ENCODE measurements at regions not wholly inside any gene's neighbourhood (a gene's known extent, or its start where the extent isn't known, plus 50 kb on each side); places are given as distances from the start of the nearest gene placed in this dataset.

DNA sequence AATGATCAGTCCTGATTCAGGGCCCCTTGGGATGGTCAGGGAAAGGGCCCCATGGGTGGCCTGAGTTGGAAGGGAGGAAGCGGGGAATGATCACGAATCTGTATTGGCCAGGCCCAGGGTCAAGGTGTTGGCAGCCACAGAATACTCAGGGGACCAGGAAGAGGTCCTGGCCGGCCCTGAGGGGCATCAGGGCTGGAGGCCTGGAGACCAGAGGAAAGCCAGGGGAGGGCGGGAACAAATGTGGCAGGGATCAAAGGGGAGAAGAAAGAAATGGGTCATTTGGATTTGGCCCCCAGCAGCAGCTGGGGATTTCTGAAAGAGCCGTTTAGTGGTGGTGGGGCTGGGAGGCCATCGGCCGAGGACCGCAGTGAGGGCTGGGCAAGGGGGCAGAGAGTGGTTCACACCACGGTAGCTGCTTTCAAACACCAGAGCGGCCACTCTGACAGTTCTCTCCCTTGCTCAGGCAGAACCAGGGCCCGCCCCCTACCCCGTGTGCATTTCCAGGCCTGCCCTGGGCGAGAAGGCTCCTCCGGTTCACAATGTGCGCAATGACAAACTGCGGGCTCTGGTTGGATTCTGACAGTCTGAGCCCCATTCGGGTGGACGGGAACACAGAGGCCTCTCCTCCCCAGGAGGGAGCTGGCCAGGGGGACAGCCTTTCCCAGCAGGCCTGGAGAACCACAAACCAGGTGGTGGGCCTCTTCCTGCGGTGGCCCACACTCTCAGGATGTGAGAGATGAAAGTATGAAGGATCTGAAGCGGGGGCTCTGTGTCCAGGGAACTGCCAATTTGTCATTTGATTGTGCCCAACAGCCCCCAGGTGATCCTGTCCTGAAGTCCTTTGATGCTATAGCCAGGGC is 220.3 kb upstream of the IER5L start:
- DNase-seq: no peak

DNA sequence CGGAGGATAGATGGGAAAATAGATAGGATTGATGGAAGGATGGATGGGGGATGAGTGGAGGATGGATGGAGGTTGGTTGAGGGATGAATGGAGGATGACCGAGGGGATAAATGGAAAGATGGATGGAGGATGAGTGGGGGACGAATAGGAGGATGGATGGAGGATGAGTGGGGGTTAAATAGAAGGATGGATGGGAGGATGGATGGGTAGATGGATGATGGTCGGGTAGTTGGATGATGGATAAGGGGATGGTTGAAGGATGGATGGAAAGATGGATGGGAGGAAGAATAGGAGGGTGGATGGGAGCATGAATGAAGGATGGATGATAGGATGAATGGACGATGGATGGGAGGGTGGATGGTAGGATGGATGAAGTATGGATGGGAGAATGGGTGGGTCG is 219.3 kb upstream of the IER5L start:
- no peak for DNase-seq

DNA sequence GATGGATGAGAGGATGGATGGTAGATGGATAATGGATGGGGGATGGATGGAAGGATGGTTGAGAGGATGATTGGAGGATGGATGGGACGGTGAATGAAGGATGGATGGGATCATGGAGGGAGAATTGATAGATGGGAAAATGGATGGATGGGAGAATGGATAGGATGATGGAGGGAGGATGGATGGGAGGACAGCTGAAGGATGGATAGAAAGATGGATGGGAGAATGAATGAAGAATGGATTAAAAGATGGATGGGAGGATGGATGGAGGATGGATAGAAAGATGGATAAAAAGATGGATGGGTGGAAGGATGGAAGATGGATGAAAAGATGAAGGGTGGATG is 218.3 kb upstream of the IER5L start:
- no peak for DNase-seq

DNA sequence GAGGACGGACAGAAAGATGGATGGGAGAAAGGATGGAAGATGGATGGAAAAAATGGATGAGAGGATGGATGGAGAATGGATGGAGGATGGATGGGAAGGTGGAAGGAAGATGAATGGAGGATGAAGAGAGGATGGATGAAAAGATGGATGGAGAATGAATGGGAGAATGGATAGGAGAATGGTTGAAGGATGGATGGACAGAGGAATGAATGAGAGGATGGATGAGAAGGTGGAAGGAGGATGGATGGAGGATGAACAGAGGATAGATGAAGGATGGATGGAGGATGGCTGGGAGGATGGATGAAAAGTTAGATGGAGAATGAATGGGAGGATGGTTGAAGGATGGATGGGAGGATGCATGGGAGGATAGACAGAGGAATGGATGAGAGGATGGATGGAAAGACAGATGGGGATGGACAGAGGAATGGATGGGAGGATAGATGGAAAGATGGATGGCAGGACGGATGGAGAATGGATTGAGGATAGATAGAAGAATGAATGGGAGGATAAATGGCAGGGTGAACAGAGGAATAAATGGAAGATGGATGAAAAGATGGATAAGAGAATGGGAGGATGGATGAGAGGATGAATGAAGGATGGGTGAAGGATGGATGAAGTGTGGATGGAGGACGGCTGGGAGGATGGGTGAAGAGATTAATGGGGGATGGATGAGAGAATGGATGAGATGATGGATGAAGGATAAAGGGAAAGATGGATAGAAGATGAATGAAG is 217.7 kb upstream of the IER5L start:
- no peak for DNase-seq

DNA sequence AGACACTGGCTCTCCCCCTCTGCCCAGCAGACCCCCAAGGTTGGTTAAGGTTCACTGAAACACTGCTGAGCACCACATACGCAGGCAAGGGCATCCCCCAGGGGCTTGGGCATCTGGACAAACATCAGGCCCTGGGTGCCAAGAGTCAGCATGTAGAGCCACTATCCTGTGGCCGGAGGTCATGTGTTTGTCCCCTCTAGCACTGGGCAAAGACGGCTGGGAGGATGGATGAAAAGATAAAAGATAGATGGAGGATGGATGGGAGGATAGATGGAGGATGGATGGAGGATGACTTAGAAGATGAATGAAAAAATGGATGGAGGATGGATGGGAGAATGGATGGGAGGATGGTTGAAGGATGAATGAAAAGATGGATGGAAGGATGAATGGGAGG is 216.8 kb upstream of the IER5L start:
- DNase-seq: no peak

DNA sequence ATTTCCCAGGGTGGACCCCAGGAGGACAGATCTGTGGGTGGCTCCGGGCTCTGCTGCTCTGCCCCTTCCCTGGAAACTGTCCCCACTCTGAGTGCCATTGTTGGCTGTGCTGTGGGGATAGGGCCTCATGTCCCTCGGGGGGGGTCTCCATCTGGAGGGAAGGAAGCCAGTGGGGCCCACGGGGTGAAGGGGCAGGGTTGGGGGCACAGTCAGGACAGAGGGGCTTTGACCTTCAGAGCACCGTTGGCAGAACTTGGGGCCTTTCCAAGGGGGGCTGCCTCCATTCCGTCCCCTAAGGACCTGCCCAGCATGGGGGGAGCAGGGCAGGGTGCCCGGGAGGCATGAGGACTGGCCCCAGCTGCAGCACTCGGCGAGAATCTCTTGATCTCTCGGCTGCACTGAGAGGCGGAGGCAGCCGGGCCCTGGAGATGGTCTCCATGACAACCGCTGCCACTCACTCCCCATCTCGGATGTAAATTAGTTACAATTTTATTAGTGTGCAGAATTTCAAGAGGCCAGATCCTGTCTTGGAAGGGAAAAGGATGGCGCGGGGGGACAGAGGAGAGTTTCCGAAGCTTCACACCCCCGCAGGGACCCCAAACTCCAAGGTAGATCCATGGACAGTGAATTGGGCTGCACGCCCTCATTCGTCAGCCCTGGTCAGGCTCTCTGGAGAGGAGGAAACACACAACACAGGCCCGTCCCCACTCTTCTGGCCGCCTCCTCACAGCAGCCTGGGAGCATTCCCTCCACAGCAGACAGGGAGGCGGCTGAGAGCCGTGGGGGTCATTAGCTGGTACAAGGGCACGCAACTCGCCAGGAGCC is 216.2 kb upstream of the IER5L start:
- DNase-seq: peak; percentile 82

DNA sequence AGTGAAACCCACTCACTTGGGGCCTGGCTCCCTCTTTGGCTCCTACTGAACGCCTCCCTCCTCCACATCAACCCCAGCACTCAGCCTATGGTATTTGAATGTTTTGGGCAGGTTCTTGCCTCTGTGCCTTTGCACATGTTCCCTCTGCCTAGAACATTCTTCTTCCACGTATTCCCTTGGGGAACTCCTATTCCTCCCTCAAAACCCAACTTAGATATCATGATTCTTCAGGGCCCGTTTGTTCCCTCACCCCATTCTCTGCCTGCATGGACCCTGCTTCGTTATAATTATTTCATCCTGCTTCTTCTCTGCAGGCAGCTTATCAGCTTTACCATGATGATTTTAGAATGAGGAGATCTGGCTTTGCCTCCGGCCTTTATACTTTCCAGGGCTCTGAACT is 215.0 kb upstream of the IER5L start:
- DNase-seq: no peak

DNA sequence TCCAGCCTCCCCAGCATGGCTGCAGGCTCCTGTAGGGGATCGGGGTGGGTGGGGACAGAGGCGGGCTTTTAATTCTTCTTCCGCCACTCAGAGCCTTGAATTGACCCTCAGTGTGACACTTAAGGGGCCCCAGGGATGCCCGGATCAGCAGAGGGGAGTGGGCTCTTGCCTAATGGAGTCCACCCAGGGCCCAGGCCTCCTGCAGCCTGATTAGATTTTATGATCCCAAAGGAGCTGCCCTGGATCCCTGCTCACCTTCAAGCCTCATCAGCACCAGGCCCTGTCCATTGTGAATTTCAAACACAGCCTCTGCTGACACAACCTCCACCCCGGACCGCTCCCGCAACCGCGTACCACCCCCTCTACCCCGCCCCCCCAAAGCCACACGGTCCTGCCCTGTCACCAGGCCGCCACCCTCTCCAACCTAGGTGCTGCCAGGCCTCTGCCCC is 214.1 kb upstream of the IER5L start:
- DNase-seq: no peak

DNA sequence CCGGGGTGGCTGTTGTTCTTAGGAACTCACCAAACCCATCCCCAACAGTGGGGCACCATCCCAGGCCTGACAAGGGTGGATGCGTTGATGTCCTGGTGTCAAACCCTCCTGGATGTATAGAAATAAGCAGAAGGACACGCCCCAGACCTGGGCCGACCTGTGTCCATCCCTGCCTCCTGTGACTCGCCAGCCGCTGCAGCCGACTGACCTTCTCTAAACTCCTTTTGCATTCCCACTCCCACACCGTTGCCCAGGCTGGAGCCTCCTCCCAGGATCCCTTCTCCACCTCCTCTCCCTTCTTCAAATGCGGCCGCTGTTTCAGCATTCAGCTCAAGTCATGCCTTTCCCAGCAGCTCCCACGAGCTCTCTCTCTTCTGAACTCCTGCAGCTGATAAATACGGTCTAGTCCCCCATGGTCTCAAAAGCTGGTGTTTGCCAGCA is 213.2 kb upstream of the IER5L start:
- peak; percentile 34 for DNase-seq

DNA sequence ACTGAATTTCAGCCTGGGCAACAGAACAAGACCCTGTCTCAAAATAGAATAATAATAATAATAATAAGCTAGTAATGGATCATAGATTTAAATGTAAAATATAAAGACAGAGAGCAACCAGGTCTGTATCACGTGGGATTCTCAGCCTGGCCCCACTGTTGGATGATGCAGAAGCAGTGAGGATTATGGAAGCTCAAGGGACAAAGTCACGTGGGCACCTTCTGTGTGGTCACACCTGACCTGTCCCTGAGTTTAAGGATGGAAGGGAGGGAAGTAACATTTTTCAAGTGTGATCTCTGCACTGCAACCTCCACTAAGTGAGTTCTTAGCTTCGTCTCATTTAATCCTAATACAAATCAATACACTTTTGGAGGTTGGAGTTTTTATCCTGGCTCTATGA is 212.5 kb upstream of the IER5L start:
- no peak for DNase-seq

DNA sequence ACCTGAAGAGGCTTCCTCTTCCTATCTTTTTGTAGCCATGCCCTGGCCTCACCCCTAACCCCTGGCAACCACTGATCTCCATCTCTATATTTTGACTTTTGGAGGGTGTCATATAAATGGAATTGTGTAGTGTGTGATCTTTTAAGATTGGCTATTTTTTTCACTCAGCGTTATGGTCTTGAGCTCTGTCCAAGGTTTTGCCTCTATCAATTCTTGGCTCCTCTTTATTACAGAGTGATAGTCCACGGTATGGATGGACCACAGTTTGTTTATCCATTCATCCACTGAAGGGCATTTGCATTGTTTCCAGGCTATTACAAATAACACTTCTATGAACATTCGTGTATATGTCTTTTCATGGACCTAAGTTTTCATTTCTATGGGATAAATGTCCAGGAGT is 209.8 kb upstream of the IER5L start:
- DNase-seq: no peak

DNA sequence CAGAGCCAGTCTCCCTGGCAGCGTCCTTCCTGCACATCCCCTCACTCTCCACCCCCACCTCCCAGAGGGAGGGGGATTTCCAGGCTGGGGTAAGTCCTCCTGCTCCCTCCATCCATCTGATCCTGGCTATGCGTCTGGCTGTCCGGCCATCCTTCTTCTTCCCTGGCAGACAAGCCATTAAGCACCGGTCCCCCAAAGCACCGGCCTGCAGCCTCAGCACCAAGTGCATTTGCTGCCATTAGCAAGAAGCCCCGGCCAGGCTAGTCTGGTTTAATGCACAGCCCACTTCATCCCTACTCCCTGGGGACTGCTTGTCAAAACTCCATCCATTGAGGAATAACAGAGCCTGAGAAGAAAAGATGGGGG is 208.7 kb upstream of the IER5L start:
- peak; percentile 59 for DNase-seq

DNA sequence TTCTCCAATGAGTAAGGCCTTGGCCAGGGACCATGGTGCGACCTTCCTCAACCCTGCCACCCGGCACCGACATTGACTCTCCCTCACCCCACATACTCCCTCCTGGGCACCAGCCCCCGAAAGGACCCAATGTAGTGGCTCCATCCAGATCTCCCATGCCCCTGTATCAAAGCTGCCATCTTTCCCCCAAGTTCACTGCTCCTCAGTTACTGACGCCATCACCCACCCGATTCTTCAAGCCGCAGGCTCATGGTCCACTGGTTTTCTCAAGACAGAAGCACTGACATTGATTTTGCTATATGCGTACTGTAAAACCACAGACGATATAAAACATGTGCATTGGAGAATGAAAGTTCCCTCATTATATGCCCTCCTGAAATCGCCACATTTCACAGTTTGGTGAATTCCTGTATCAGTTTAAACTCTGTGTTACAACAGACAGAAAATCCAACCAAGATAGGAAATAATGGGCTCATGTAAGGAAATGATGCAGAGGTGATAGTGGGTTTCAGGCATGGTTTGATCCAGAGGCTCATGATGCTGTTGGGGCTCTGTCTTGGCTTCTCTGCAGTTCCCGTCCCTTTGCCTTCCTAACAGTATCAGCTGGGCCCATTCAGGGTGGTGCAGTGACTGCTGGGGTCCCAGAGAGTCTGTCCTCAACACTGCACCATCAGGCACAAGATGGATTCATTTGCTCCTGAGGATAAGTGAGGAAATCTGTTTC is 207.3 kb upstream of the IER5L start:
- no peak for DNase-seq

DNA sequence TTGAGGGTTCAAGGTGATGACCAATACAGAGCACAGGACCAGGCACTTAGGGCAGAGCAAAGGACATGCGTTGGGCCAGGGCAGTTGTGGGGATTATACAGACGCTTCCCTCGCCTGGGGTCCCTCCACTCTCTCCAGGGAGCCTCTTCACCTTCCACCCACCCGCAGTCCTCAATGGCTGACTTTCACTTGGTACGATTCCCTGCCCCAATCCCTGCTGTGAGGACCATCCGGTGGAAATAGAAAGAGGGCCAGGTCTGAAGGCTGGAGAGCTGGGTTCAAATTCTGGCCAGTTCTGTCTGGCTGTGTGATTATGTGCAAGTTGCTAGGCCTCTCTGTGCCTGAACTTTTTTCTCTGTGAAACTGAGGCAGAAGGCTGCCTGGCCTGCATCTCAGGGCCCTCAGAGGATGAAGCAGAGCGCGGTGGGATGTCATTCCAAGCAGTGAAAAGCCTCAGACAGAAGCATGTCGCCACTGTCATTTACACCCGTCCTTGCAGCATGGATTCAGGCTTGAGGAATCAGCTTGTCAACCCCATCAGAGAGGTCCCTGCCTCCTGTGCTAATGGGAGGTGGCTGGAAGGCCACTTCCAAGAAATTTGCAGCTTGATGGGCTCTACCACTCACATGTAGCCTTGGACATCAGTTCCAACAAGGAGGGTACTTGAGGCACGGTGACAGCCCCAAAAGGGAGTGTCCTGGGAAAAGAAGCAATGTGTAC is 206.6 kb upstream of the IER5L start:
- DNase-seq: no peak

DNA sequence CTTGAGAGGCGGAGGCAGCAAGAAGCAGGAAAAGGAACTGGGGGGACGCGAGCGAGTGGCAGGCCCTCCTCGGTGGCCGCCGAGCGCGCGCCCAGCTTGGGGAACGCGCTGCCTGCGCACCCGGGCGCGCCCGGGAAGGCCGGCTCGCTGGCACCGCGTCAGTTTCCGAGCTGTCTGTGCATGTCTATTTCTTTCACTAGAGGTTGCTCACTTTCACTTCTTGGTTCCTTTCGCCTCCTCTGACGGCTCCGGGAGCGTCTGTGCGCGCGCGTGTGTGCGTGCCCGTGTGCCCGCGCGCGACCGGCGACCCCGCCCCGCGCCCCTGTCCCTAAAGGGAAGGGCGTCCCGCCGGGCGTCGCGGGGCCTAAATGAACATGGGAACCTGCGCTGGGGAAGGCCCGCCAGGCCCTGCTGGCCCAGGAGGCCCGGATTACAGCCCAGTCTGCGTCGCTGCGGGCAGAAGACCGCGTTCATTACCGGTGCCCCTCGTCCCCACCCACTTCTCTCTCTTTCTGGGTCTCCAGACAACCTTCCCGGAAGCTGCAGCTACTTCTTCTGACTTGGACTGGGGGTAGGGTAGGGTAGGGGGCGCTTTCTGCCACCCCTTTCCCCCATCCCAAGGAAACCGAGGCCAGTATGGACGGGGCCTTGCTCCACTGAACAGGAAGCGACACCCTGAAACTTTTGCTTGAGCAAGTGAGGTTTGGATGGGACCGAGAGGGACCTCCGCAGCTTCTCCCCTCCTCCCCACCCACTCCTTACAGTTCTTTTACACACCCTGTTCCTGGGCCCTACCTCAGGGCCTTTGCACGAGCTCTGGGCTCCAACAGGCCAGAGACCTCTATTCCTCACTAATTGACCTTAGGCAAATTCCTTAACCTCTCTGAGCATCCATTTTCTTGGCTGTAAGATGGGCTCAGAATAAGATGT is 205.8 kb upstream of the IER5L start:
- peak; percentile 88 for DNase-seq

DNA sequence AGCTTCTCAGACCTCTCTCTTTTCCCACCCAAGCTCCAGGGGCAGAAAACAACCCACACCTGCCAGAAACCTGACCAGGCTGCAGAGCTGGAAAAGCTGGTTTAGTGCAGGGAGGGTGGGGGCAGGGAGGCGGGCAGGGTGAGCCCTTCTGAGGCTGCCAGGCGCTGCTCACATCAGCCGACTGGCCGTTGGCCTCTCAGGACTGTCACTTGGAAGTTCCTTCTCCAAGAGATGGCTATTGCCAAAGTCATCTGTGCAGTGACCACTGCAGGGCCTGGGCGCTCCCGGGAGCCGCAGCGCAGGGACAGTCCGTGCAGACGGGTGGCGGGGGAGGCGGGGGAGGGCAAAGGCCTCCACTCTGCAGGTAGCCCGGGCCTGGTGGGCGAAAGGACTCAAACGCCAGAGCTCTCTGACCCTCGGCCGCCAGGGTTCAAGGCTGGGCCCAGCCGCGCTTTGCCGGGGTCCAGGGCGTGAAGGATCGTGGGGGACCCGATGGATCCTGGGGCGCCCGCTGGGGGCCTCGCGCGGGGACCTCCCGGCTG is 205.0 kb upstream of the IER5L start:
- DNase-seq: no peak

DNA sequence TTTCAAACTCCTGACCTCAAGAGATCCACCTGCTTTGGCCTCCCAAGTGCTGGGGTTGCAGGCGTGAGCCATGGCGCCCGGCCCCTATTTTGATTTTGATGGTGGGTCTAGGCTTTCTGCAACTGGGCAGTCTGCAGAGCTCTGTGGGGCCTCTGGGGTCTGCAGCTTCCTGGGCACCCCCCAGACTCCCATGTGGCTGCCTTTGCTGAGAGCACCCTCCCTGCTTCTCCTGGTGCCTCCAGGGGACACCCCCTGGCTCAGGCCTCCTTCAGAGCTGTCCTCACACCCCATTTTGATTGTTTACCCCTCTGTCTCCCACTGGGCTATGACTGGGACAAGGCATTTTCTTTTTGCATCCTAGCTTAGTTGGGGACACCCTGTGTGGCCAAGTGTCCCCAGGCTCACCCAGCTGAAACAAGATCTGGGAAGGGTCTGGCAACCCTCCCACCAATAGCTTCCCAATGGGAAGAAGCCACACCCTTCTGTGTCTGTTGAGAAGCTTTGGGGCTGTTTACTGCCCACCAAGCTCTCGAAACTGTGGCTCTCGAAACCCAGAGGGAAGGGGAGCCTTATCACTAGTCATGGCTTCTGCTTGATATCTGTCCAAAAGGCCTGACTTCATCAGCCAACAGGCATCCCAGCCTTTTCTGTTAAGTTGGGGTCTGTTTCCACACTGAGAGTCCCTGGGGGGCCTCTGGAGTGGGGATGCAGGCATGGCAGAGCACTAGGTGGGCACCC is 204.4 kb upstream of the IER5L start:
- no peak for DNase-seq

DNA sequence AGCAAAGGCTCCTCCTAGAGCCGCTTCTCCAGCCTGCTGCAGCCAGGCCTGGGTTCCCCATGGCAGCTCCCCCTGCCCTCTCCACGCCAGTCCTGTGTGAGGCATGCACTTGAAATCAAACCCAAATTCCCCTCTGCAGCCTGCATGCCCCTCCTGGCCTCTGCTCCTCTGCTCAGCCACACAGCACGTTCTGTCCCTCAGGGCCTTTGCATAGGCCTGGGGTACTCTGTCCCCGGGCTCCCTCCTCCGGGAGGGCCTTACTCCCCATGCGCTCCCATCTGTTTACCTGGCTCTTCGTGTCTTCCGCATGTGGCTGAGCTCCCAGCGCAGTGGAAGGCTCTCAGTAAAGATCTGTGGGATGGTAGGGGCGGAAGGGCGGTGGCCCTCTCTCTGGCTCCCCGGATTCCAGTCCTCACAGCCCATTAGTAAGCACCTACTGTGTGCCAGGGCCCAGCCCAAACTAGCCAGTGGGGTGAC is 203.5 kb upstream of the IER5L start:
- no peak for DNase-seq

DNA sequence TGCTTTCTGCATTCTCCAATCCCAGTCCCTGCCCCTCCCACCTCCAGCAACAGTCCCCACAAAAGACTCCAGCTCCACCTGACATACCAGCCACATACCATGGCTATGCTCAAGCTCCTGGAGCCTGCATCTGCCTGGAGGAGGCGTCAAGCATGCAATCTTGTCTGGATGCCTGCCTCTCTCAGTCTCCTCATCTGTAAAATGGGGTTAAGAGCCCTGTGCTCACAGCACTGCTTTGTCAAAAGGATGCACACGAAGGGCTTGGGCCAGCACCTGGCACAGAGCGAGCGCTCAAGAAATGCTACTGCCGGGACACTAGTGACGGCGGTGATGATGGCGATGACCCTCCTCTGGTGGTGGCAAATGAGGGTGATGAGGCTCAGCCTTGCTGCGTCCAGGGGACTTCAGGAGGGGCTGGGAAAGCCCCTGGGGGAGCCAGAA is 202.9 kb upstream of the IER5L start:
- DNase-seq: no peak

DNA sequence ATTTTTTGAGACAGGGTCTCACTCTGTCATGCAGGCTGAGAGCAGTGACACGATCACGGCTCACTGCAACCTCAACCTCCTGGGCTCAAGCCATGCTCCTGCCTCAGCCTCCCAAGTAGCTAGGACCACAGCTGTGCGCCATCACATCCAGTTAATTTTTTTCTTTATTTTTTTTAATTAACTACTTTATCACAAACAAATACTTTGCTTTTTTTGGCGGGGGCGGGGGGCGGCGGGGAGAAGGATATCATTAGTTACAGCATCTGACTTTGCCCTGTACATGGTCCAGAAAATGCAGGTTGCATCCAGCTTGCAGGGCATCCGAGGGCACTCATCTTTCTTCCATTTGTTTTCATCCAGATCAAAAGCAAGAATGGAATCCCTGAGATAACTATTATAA is 201.8 kb upstream of the IER5L start:
- no peak for DNase-seq
